SK-N-SH (cell line): ENCODE measurements at regions not wholly inside any gene's neighbourhood (a gene's known extent, or its start where the extent isn't known, plus 50 kb on each side); places are given as distances from the start of the nearest gene placed in this dataset.

Experiments used
- CTCF ChIA-PET: fragments of 300-600, 350-600 bp; formaldehyde crosslinking; extraction: SDS; loops from one replicate; lab custom pipeline; 2021; lab: Yijun Ruan, JAX
- POLR2A ChIA-PET: fragments of 350-600 bp; sonication (Branson Sonifier 250); formaldehyde crosslinking; extraction: SDS; loops from one replicate; lab custom pipeline; 2020; ENCODE audit warnings: antibody characterized with exemption, inconsistent platforms; lab: Yijun Ruan, JAX
- DNase-seq: peaks from one replicate; pipeline ENCODE4 v3.0.0; 2012
- H2AFZ ChIP-seq: fragments of 200-600 bp; sonication (generic); 2 replicates; pipeline ENCODE4 v1.8.1; 2016; ENCODE audit warnings: antibody characterized with exemption, mild to moderate bottlenecking, low read depth
- H3F3A ChIP-seq: fragments of 200-600 bp; sonication (generic); replicated peaks from 2 replicates; pipeline ENCODE3; 2016; ENCODE audit warnings: antibody characterized with exemption, mild to moderate bottlenecking; ENCODE audit not compliant: insufficient read depth
- H3K27ac ChIP-seq, 2 experiments: fragments of 200-500 bp in 1 of 2; fragments of 200-600 bp in 1 of 2; sonication (Bioruptor generic) in 1 of 2; sonication (generic), shearing (Covaris generic) in 1 of 2; 2 replicates each; pipeline versions ENCODE4 v1.5.1 to v1.6.1; 2014 to 2016; ENCODE audit warnings: low read depth in 2 of 2, inconsistent platforms in 1 of 2, low read length in 1 of 2, mild to moderate bottlenecking in 1 of 2, mixed read lengths in 1 of 2
- H3K27me3 ChIP-seq: fragments of 200-600 bp; sonication (generic), shearing (Covaris generic); 2 replicates; pipeline ENCODE4 v1.6.1; 2016; ENCODE audit warnings: mixed run types; ENCODE audit not compliant: insufficient read depth
- H3K36me3 ChIP-seq, 2 experiments: fragments of 200-500 bp in 1 of 2; fragments of 200-600 bp in 1 of 2; sonication (Bioruptor generic) in 1 of 2; sonication (generic) in 1 of 2; replicated peaks in 1 of 2; 2 replicates each; pipeline versions ENCODE3 to v1.5.1; 2014 to 2016; ENCODE audit warnings: low read length in 1 of 2, mild to moderate bottlenecking in 1 of 2; ENCODE audit not compliant: insufficient read depth in 2 of 2, control insufficient read depth in 1 of 2
- H3K4me1 ChIP-seq, 2 experiments: fragments of 200-500 bp in 1 of 2; fragments of 200-600 bp in 1 of 2; sonication (Bioruptor generic) in 1 of 2; sonication (generic), shearing (Covaris generic) in 1 of 2; 2 replicates each; pipeline versions ENCODE4 v1.5.1 to v1.6.1; 2014 to 2016; ENCODE audit warnings: low read depth in 1 of 2, low read length in 1 of 2, mixed run types in 1 of 2; ENCODE audit not compliant: insufficient read depth in 2 of 2, control insufficient read depth in 1 of 2
- H3K4me2 ChIP-seq: fragments of 200-600 bp; sonication (generic), shearing (Covaris generic); 2 replicates; pipeline ENCODE4 v1.6.1; 2017; ENCODE audit warnings: mixed run types
- H3K4me3 ChIP-seq, 2 experiments: fragments of 200-500 bp in 1 of 2; fragments of 200-600 bp in 1 of 2; sonication (Bioruptor generic) in 1 of 2; sonication (generic), shearing (Covaris generic) in 1 of 2; 2 replicates each; pipeline versions ENCODE4 v1.5.1 to v1.8.1; 2014 to 2016; ENCODE audit warnings: low read depth in 2 of 2, inconsistent platforms in 1 of 2, low read length in 1 of 2, mild to moderate bottlenecking in 1 of 2, mixed read lengths in 1 of 2, moderate library complexity in 1 of 2
- H3K79me2 ChIP-seq: fragments of 200-600 bp; sonication (generic); 2 replicates; pipeline ENCODE4 v1.8.1; 2017; ENCODE audit warnings: mild to moderate bottlenecking; ENCODE audit not compliant: insufficient read depth
- H3K9ac ChIP-seq: fragments of 200-600 bp; sonication (generic); 2 replicates; pipeline ENCODE4 v1.6.1; 2017; ENCODE audit warnings: mixed run types
- H3K9me2 ChIP-seq: fragments of 200-600 bp; sonication (generic); 2 replicates; pipeline ENCODE4 v1.6.1; 2017; ENCODE audit warnings: mixed run types
- H3K9me3 ChIP-seq: fragments of 200-600 bp; sonication (generic); 2 replicates; pipeline ENCODE4 v1.6.1; 2017; ENCODE audit warnings: mixed run types, mild to moderate bottlenecking, moderate library complexity
- H4K20me1 ChIP-seq: fragments of 200-600 bp; sonication (generic); 2 replicates; pipeline ENCODE4 v1.6.1; 2017; ENCODE audit warnings: mild to moderate bottlenecking, mixed run types; ENCODE audit not compliant: insufficient read depth
- CTCF ChIP-seq: fragments of 200-600 bp; sonication (generic); IDR thresholded peaks from 2 replicates; pipeline ENCODE4 v1.6.1; 2017; ENCODE audit warnings: antibody characterized with exemption, mild to moderate bottlenecking, moderate library complexity
- EP300 ChIP-seq, 2 experiments: IDR thresholded peaks; 2 replicates each; pipeline versions ENCODE4 v1.4.0 to v1.6.1; 2012; ENCODE audit warnings: borderline replicate concordance in 1 of 2, low read depth in 1 of 2, low read length in 1 of 2
- EZH2phosphoT487 ChIP-seq: fragments of 200-600 bp; sonication (generic); IDR thresholded peaks from 2 replicates; pipeline ENCODE4 v1.6.1; 2017; ENCODE audit warnings: low read depth, mixed run types, mild to moderate bottlenecking, antibody characterized with exemption, moderate library complexity, borderline replicate concordance
- FOSL2 ChIP-seq: IDR thresholded peaks from 2 replicates; pipeline ENCODE4 v1.4.0; 2012; ENCODE audit warnings: low read depth, mild to moderate bottlenecking, moderate library complexity, borderline replicate concordance
- FOXM1 ChIP-seq: IDR thresholded peaks from 2 replicates; pipeline ENCODE4 v1.4.0; 2012; ENCODE audit warnings: low read depth, mild to moderate bottlenecking
- GATA2 ChIP-seq: sonication (generic); formaldehyde crosslinking; IDR thresholded peaks from 2 replicates; pipeline ENCODE4 v1.5.0; 2020; ENCODE audit warnings: mild to moderate bottlenecking, missing genetic modification reagents
- IRF3 ChIP-seq: fragments of 150-350 bp; IDR thresholded peaks from 2 replicates; pipeline ENCODE4 v1.6.1; 2016; ENCODE audit warnings: mild to moderate bottlenecking, low read depth, low read length
- JUND ChIP-seq: IDR thresholded peaks from 2 replicates; pipeline ENCODE4 v1.4.0; 2012
- MAX ChIP-seq: IDR thresholded peaks from 2 replicates; pipeline ENCODE4 v1.4.0; 2012; ENCODE audit warnings: low read depth
- MEF2A ChIP-seq: IDR thresholded peaks from 2 replicates; pipeline ENCODE4 v1.4.0; 2012; ENCODE audit warnings: low read depth, borderline replicate concordance
- MXI1 ChIP-seq: IDR thresholded peaks from 2 replicates; pipeline ENCODE4 v1.6.1; 2012; ENCODE audit warnings: mild to moderate bottlenecking, low read depth, low read length, improper control_type of control experiment
- NRF1 ChIP-seq: IDR thresholded peaks from 2 replicates; pipeline ENCODE4 v1.6.1; 2012; ENCODE audit warnings: low read depth, mild to moderate bottlenecking, low read length
- POLR2AphosphoS5 ChIP-seq: IDR thresholded peaks from 2 replicates; pipeline ENCODE4 v1.6.1; 2012; ENCODE audit warnings: low read depth, low read length
- RCOR1 ChIP-seq: fragments of 150-350 bp; IDR thresholded peaks from 2 replicates; pipeline ENCODE4 v1.6.1; 2017; ENCODE audit warnings: antibody characterized with exemption, low read length
- RFX5 ChIP-seq: IDR thresholded peaks from 2 replicates; pipeline ENCODE4 v1.6.1; 2012; ENCODE audit warnings: mild to moderate bottlenecking, improper control_type of control experiment, low read length
- SIN3A ChIP-seq: IDR thresholded peaks from 2 replicates; pipeline ENCODE4 v1.6.1; 2012; ENCODE audit warnings: low read depth, mild to moderate bottlenecking, low read length, moderate library complexity, borderline replicate concordance
- TAF1 ChIP-seq: IDR thresholded peaks from 2 replicates; pipeline ENCODE4 v1.6.1; 2012; ENCODE audit warnings: low read depth, mild to moderate bottlenecking, low read length, moderate library complexity, borderline replicate concordance
- USF1 ChIP-seq: IDR thresholded peaks from 2 replicates; pipeline ENCODE4 v1.4.0; 2012; ENCODE audit warnings: low read depth, borderline replicate concordance
- USF2 ChIP-seq: fragments of 150-350 bp; IDR thresholded peaks from 2 replicates; pipeline ENCODE4 v1.6.1; 2017; ENCODE audit warnings: antibody characterized with exemption, low read length, low read depth, borderline replicate concordance
- YY1 ChIP-seq: IDR thresholded peaks from 2 replicates; pipeline ENCODE4 v1.4.0; 2012; ENCODE audit warnings: low read depth, mild to moderate bottlenecking
- ZBTB33 ChIP-seq: IDR thresholded peaks from 2 replicates; pipeline ENCODE4 v1.4.0; 2012; ENCODE audit warnings: low read depth, borderline replicate concordance
- WGBS: methylation state at CpG from one replicate; pipeline ENCODE4 v1.1.6; 2017; ENCODE audit warnings: low lambda C conversion rate; 5-methylcytosine and 5-hydroxymethylcytosine counted together

- Histone ChIP-seq H3K79me2 (no peaks in the 10 kb centered on the region), H2AFZ (peak overlapping the region; percentile 64), H3K9me3 (no peaks in the 10 kb centered on the region), H3F3A (peaks cover 40% of the 10 kb centered on the region), H3K4me3 (no peak overlapping the region), H3K36me3 (no peaks in the 10 kb centered on the region), H3K27ac (peak overlapping the region; percentile 55 to 97; a peak in 3 of 4 replicates), H3K27me3 (no peaks in the 10 kb centered on the region), H3K4me2 (peak overlapping the region; percentile 78; the same call in 1 of the 2 replicates), H3K4me1 (peaks cover 0 to 23% of the 10 kb centered on the region in 2 experiments; a peak in 3 of 4 replicates), H3K9me2 (no peaks in the 10 kb centered on the region), H3K9ac (peak overlapping the region; percentile 60; the same call in 1 of the 2 replicates), H4K20me1 (no peaks in the 10 kb centered on the region)
- POLR2A ChIA-PET = no interaction called here
- WGBS = 76% methylated on average over 6 of the region's 6 CpGs
- CTCF ChIA-PET = no interaction called here
- DNase-seq = no peak
- TF ChIP-seq EZH2phosphoT487 = no peak
- TF ChIP-seq MAX = no peak
- TF ChIP-seq YY1 = no peak
- no peak for TF ChIP-seq MEF2A
- TF ChIP-seq IRF3 = no peak
- TF ChIP-seq TAF1 = no peak
- TF ChIP-seq RCOR1 = no peak
- TF ChIP-seq POLR2AphosphoS5 = no peak
- no peak for TF ChIP-seq FOXM1
- TF ChIP-seq USF2 = no peak
- TF ChIP-seq SIN3A = no peak
- TF ChIP-seq FOSL2 = no peak
Observed at GRCh38 chr3:134710313-134710680, 59.5 kb upstream of the KY start.

GRCh38 chr3:134711284-134711683, 60.5 kb upstream of the KY start:
- Histone ChIP-seq H3K9me2 (no peaks in the 10 kb centered on the region), H2AFZ (no peak overlapping the region), H3F3A (peaks cover 40% of the 10 kb centered on the region), H3K9me3 (no peaks in the 10 kb centered on the region), H4K20me1 (no peaks in the 10 kb centered on the region), H3K36me3 (no peaks in the 10 kb centered on the region), H3K27me3 (no peaks in the 10 kb centered on the region), H3K4me3 (no peak overlapping the region), H3K9ac (no peak overlapping the region), H3K79me2 (no peaks in the 10 kb centered on the region), H3K4me1 (peaks cover 0 to 23% of the 10 kb centered on the region in 2 experiments; a peak in 3 of 4 replicates), H3K27ac (peak overlapping the region in 1 of 2 experiments; percentile 97; a peak in 2 of 4 replicates), H3K4me2 (0 out of 2 replicates have a peak overlapping the region, but pooled peaks have one; percentile 8)
- POLR2A ChIA-PET = interaction anchor here (0.6 kb wide), 1 partner anchor 77 kb away, joined by 3 read pairs; no protein-coding TSS in a partner anchor
- CTCF ChIA-PET = no interaction called here
- 82% methylated on average over 1 of the region's 1 CpG for WGBS
- no peak for DNase-seq
- TF ChIP-seq POLR2AphosphoS5 (no peak), NRF1 (no peak), MXI1 (no peak), EZH2phosphoT487 (no peak), CTCF (no peak), YY1 (no peak), JUND (peak; percentile 62; the same call in 1 of the 2 replicates), RFX5 (no peak), SIN3A (no peak), GATA2 (no peak), USF1 (no peak), EP300 (IDR thresholded peaks at IDR 0.05; ENCODE audit: borderline replicate concordance in 1 of 2, low read depth in 1 of 2, low read length in 1 of 2) (peak in 1 of 2 experiments; percentile 69; a peak in 1 of 4 replicates), ZBTB33 (no peak)
